Parathyroid adenoma (tissue), 2 donors: ENCODE measurements at regions not wholly inside any gene's neighbourhood (a gene's known extent, or its start where the extent isn't known, plus 50 kb on each side); places are given as distances from the start of the nearest gene placed in this dataset.

Source experiments
- H2AFZ ChIP-seq: fragments of 300-600 bp; sonication (generic); one replicate; pipeline ENCODE4 v1.7.0; 2017; ENCODE audit warnings: antibody characterized with exemption, mild to moderate bottlenecking
- H3K27ac ChIP-seq: fragments of 300-600 bp; sonication (generic); one replicate; pipeline ENCODE4 v1.7.0; 2017
- H3K27me3 ChIP-seq: fragments of 300-600 bp; sonication (generic); one replicate; pipeline ENCODE4 v1.7.0; 2017; ENCODE audit warnings: low read length; ENCODE audit not compliant: control insufficient read depth, insufficient read depth
- H3K36me3 ChIP-seq: fragments of 300-600 bp; sonication (generic); one replicate; pipeline ENCODE4 v1.7.0; 2017; ENCODE audit warnings: low read length; ENCODE audit not compliant: control insufficient read depth, insufficient read depth
- H3K4me1 ChIP-seq: fragments of 300-600 bp; sonication (generic); one replicate; pipeline ENCODE4 v1.7.0; 2017; ENCODE audit warnings: control low read depth
- H3K4me2 ChIP-seq: fragments of 300-600 bp; sonication (generic); one replicate; pipeline ENCODE4 v1.7.0; 2017; ENCODE audit warnings: low read length
- H3K4me3 ChIP-seq: fragments of 300-600 bp; sonication (generic); one replicate; pipeline ENCODE4 v1.7.0; 2017; ENCODE audit warnings: low read depth, low read length
- H3K79me2 ChIP-seq: fragments of 300-600 bp; sonication (generic); one replicate; pipeline ENCODE4 v1.7.0; 2017; ENCODE audit warnings: control low read depth
- H3K9ac ChIP-seq: fragments of 300-600 bp; sonication (generic); one replicate; pipeline ENCODE4 v1.7.0; 2017; ENCODE audit warnings: mild to moderate bottlenecking
- H3K9me3 ChIP-seq: fragments of 300-600 bp; sonication (generic); one replicate; pipeline ENCODE4 v1.7.0; 2017; ENCODE audit warnings: low read length; ENCODE audit not compliant: control insufficient read depth
- CTCF ChIP-seq: fragments of 300-600 bp; sonication (generic); IDR thresholded peaks from one replicate; pipeline ENCODE4 v1.7.0; 2017; ENCODE audit warnings: antibody characterized with exemption, mild to moderate bottlenecking
- donor health status: primary hyperparathyroidism.

DNA sequence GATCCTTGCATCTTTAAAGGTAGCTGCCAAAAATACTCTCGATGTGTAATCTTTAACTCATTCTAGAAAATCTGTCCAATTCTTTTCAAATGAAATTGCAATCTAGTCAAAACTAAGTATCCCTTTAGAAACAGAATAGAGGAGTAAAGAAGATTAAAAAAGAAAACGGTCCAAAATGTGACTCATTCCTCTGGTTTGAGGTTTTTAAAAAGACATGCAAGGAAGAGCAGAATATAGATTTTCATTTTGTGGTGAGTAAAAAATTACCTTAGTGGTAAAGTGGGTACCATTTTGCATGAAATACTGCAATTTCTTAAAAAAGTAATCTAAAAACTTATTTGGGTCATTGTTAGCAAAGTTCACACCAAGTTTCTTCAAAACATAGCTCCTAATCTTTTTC, 108.4 kb downstream of the BRMS1L start:
- no peak overlapping the region for H3K9ac ChIP-seq
- H3K27ac ChIP-seq: no peak overlapping the region
- H3K4me1 ChIP-seq: no peaks in the 10 kb centered on the region
- H3K27me3 ChIP-seq: no peaks in the 10 kb centered on the region
- no peak overlapping the region for H3K4me2 ChIP-seq
- no peak overlapping the region for H3K4me3 ChIP-seq
- no peak for TF ChIP-seq CTCF
- H2AFZ ChIP-seq: no peak overlapping the region
- H3K36me3 ChIP-seq: no peaks in the 10 kb centered on the region
- no peaks in the 10 kb centered on the region for H3K9me3 ChIP-seq
- H3K79me2 ChIP-seq: no peaks in the 10 kb centered on the region

DNA sequence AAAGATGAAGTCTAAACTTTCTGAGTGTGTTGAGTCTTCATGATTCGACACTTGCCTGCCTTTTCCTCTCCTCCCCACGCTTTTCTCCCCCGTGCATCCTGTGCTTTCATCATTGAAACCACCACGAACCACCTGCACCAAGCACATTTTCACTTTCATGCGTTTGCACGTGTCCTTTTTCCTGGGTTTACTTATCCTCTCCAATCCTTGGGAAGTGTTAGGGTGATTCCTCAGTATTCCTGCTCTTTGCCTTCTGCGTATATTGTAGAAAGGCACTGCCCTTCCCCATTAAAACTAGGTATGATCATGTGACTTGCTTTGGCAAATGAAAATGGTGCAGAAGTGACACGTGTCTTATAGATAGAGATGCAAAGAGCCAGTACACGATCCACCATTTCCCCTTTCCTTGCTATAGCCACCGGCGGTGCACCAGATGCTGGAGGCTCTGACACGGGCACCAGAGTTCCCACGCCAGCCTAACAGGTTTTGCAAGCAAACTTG, 106.6 kb downstream of the BRMS1L start:
- H3K4me2 ChIP-seq: no peak overlapping the region
- no peaks in the 10 kb centered on the region for H3K36me3 ChIP-seq
- no peak overlapping the region for H3K27ac ChIP-seq
- H3K79me2 ChIP-seq: no peaks in the 10 kb centered on the region
- no peak overlapping the region for H3K9ac ChIP-seq
- H3K4me3 ChIP-seq: no peak overlapping the region
- no peak for TF ChIP-seq CTCF
- H3K27me3 ChIP-seq: no peaks in the 10 kb centered on the region
- no peaks in the 10 kb centered on the region for H3K9me3 ChIP-seq
- no peak overlapping the region for H2AFZ ChIP-seq
- no peaks in the 10 kb centered on the region for H3K4me1 ChIP-seq

GRCh38 chr14:35932136-35932535, 106.0 kb downstream of the BRMS1L start:
- no peaks in the 10 kb centered on the region for H3K9me3 ChIP-seq
- no peaks in the 10 kb centered on the region for H3K36me3 ChIP-seq
- H3K27me3 ChIP-seq: no peaks in the 10 kb centered on the region
- H3K4me1 ChIP-seq: no peaks in the 10 kb centered on the region
- H3K79me2 ChIP-seq: no peaks in the 10 kb centered on the region
- H3K9ac ChIP-seq: no peak overlapping the region
- H3K4me2 ChIP-seq: no peak overlapping the region
- H3K4me3 ChIP-seq: no peak overlapping the region
- H2AFZ ChIP-seq: no peak overlapping the region
- H3K27ac ChIP-seq: no peak overlapping the region
- no peak for TF ChIP-seq CTCF

GRCh38 chr14:35931346-35931745, 105.2 kb downstream of the BRMS1L start:
- Histone ChIP-seq H2AFZ (no peak overlapping the region), H3K4me2 (no peak overlapping the region), H3K27me3 (no peaks in the 10 kb centered on the region), H3K4me3 (no peak overlapping the region), H3K79me2 (no peaks in the 10 kb centered on the region), H3K27ac (no peak overlapping the region), H3K4me1 (no peaks in the 10 kb centered on the region), H3K9me3 (no peaks in the 10 kb centered on the region), H3K9ac (no peak overlapping the region), H3K36me3 (no peaks in the 10 kb centered on the region)
- no peak for TF ChIP-seq CTCF

- Histone ChIP-seq H3K27me3 (no peaks in the 10 kb centered on the region), H3K4me3 (no peak overlapping the region), H3K27ac (no peak overlapping the region), H3K9ac (no peak overlapping the region), H3K36me3 (no peaks in the 10 kb centered on the region), H3K79me2 (no peaks in the 10 kb centered on the region), H3K4me1 (no peaks in the 10 kb centered on the region), H3K4me2 (no peak overlapping the region), H3K9me3 (no peaks in the 10 kb centered on the region), H2AFZ (no peak overlapping the region)
- TF ChIP-seq CTCF: no peak
Observed at GRCh38 chr14:35929186-35929585, 103.0 kb downstream of the BRMS1L start.
